HepG2 (cell line): ENCODE measurements at regions not wholly inside any gene's neighbourhood (a gene's known extent, or its start where the extent isn't known, plus 50 kb on each side); places are given as distances from the start of the nearest gene placed in this dataset.
A peak's percentile ranks its signal among the peaks of the same experiment; 100 is the strongest.

Experiments
- ARID4A ChIP-seq: sonication (generic); formaldehyde crosslinking; IDR thresholded peaks from 2 replicates; pipeline ENCODE4 v1.5.0; 2020; ENCODE audit warnings: mild to moderate bottlenecking, missing genetic modification reagents, borderline replicate concordance
- ARID5B ChIP-seq: IDR thresholded peaks from 2 replicates; pipeline ENCODE4 v1.4.0; 2020; ENCODE audit warnings: mild to moderate bottlenecking, missing genetic modification reagents
- DNMT1 ChIP-seq: sonication (generic); formaldehyde crosslinking; IDR thresholded peaks from 2 replicates; pipeline ENCODE4 v1.5.1; 2020; ENCODE audit warnings: mild to moderate bottlenecking, missing genetic modification reagents
- GMEB2 ChIP-seq: IDR thresholded peaks from 2 replicates; pipeline ENCODE4 v1.6.1; 2016; ENCODE audit warnings: missing biosample characterization, missing genetic modification reagents, low read depth
- HHEX ChIP-seq: IDR thresholded peaks from 2 replicates; pipeline ENCODE4 v1.6.1; 2016; ENCODE audit warnings: control low read depth
- KAT8 ChIP-seq: IDR thresholded peaks from 2 replicates; pipeline ENCODE4 v1.6.1; 2016; ENCODE audit warnings: missing genetic modification reagents, missing compliant biosample characterization
- MIER3 ChIP-seq: IDR thresholded peaks from 2 replicates; pipeline ENCODE4 v1.6.1; 2016; ENCODE audit warnings: missing compliant biosample characterization, borderline replicate concordance
- NCOA2 ChIP-seq: sonication (generic); formaldehyde crosslinking; IDR thresholded peaks from 2 replicates; pipeline ENCODE4 v1.8.0; 2022; ENCODE audit warnings: inconsistent platforms
- PAF1 ChIP-seq: IDR thresholded peaks from 2 replicates; pipeline ENCODE4 v1.6.1; 2016; ENCODE audit warnings: missing genetic modification reagents, missing compliant biosample characterization
- PRPF4 ChIP-seq: fragments of 200-400 bp; formaldehyde crosslinking; IDR thresholded peaks from 2 replicates; pipeline ENCODE4 v1.6.1; 2016; ENCODE audit warnings: low read length, low read depth; ENCODE audit not compliant: poor library complexity, severe bottlenecking
- SCMH1 ChIP-seq: sonication (generic); formaldehyde crosslinking; IDR thresholded peaks from 2 replicates; pipeline ENCODE4 v1.9.0; 2021; ENCODE audit warnings: missing genetic modification reagents, mild to moderate bottlenecking, borderline replicate concordance
- SRF ChIP-seq: IDR thresholded peaks from 2 replicates; pipeline ENCODE4 v1.6.1; 2011; ENCODE audit warnings: mild to moderate bottlenecking, low read depth, low read length, moderate library complexity
- ZNF101 ChIP-seq: sonication (generic); formaldehyde crosslinking; IDR thresholded peaks from 2 replicates; pipeline ENCODE4 v1.4.0; 2020; ENCODE audit warnings: mild to moderate bottlenecking, low read depth, missing genetic modification reagents, borderline replicate concordance
- ZNF18 ChIP-seq: sonication (generic); formaldehyde crosslinking; IDR thresholded peaks from 2 replicates; pipeline ENCODE4 v1.8.0; 2022; ENCODE audit warnings: mild to moderate bottlenecking, missing genetic modification reagents; ENCODE audit not compliant: insufficient replicate concordance
- ZNF432 ChIP-seq: sonication (generic); formaldehyde crosslinking; IDR thresholded peaks from 2 replicates; pipeline ENCODE4 v1.5.0; 2020; ENCODE audit warnings: missing genetic modification reagents, mild to moderate bottlenecking, borderline replicate concordance
- ZNF503 ChIP-seq: sonication (generic); formaldehyde crosslinking; IDR thresholded peaks from 2 replicates; pipeline ENCODE4 v1.4.0; 2020; ENCODE audit warnings: missing genetic modification reagents
- ZNF891 ChIP-seq: sonication (generic); formaldehyde crosslinking; IDR thresholded peaks from 2 replicates; pipeline ENCODE4 v1.5.0; 2020; ENCODE audit warnings: mild to moderate bottlenecking, missing genetic modification reagents

- peak; percentile 92 for TF ChIP-seq ZNF18
- TF ChIP-seq PAF1 (CRISPR knock-in tag) = no peak
- no peak for TF ChIP-seq MIER3 (CRISPR knock-in tag)
- no peak for TF ChIP-seq ZNF432
- no peak for TF ChIP-seq ZNF891
- no peak for TF ChIP-seq ZNF101
- no peak for TF ChIP-seq ARID4A (CRISPR knock-in tag)
- no peak for TF ChIP-seq GMEB2 (CRISPR knock-in tag)
- TF ChIP-seq KAT8 (CRISPR knock-in tag) = peak; percentile 22; the same call in 1 of the 2 replicates
- peak; percentile 40; the same call in 1 of the 2 replicates for TF ChIP-seq ZNF503 (CRISPR knock-in tag)
- peak; percentile 95 for TF ChIP-seq ARID5B (CRISPR knock-in tag)
- TF ChIP-seq SCMH1 (CRISPR knock-in tag) = no peak
- TF ChIP-seq DNMT1 (CRISPR knock-in tag) = no peak
- TF ChIP-seq NCOA2 (CRISPR knock-in tag) = peak; percentile 81
- peak; percentile 16; the same call in 1 of the 2 replicates for TF ChIP-seq HHEX
- no peak for TF ChIP-seq SRF
- no peak for TF ChIP-seq PRPF4
Observed at GRCh38 chr7:34338961-34339526, 319.0 kb upstream of the NPSR1 start (continued).
